H9 (cell line): ENCODE measurements at regions not wholly inside any gene's neighbourhood (a gene's known extent, or its start where the extent isn't known, plus 50 kb on each side); places are given as distances from the start of the nearest gene placed in this dataset.

Source experiments
- DNase-seq: peaks from one replicate; pipeline ENCODE4 v3.0.0-alpha.2; 2017
- H2AFZ ChIP-seq: one replicate; pipeline ENCODE4 v1.6.1; 2013; ENCODE audit warnings: mild to moderate bottlenecking, low read length, control low read depth, moderate library complexity
- H2AK5ac ChIP-seq: 2 replicates; pipeline ENCODE4 v1.6.1; 2013; ENCODE audit warnings: low read length, control low read depth, mixed read lengths; ENCODE audit not compliant: insufficient read length
- H2BK120ac ChIP-seq: one replicate; pipeline ENCODE4 v1.6.1; 2013; ENCODE audit warnings: low read depth, mild to moderate bottlenecking, low read length, control low read depth, inconsistent platforms; ENCODE audit not compliant: poor library complexity, severe bottlenecking
- H2BK12ac ChIP-seq: 2 replicates; pipeline ENCODE4 v1.6.1; 2013; ENCODE audit warnings: low read length, control low read depth, mixed read lengths, low read depth; ENCODE audit not compliant: insufficient read length
- H2BK15ac ChIP-seq: 2 replicates; pipeline ENCODE4 v1.6.1; 2013; ENCODE audit warnings: low read depth, low read length, control low read depth
- H2BK20ac ChIP-seq: one replicate; pipeline ENCODE4 v1.6.1; 2013; ENCODE audit warnings: low read depth, mild to moderate bottlenecking, low read length, control low read depth, inconsistent platforms; ENCODE audit not compliant: poor library complexity, severe bottlenecking
- H2BK5ac ChIP-seq: 2 replicates; pipeline ENCODE4 v1.6.1; 2013; ENCODE audit warnings: low read length, control low read depth, mixed read lengths; ENCODE audit not compliant: insufficient read length
- H3K14ac ChIP-seq: 2 replicates; pipeline ENCODE4 v1.6.1; 2013; ENCODE audit warnings: low read length, control low read depth; ENCODE audit not compliant: insufficient read depth
- H3K18ac ChIP-seq: 2 replicates; pipeline ENCODE4 v1.6.1; 2013; ENCODE audit warnings: low read depth, mild to moderate bottlenecking, mixed read lengths, low read length, control low read depth; ENCODE audit not compliant: insufficient read length
- H3K23ac ChIP-seq: 2 replicates; pipeline ENCODE4 v1.6.1; 2013; ENCODE audit warnings: low read length, control low read depth, mixed read lengths, low read depth; ENCODE audit not compliant: insufficient read length
- H3K23me2 ChIP-seq: 2 replicates; pipeline ENCODE4 v1.6.1; 2013; ENCODE audit warnings: low read depth, mild to moderate bottlenecking, mixed read lengths, low read length, control low read depth; ENCODE audit not compliant: insufficient read length, poor library complexity, severe bottlenecking
- H3K27ac ChIP-seq: 2 replicates; pipeline ENCODE4 v1.5.1; 2013; ENCODE audit warnings: low read length, control low read depth, mixed read lengths, low read depth; ENCODE audit not compliant: insufficient read length
- H3K27me3 ChIP-seq: 2 replicates; pipeline ENCODE4 v1.6.1; 2013; ENCODE audit warnings: low read length, control low read depth, inconsistent platforms; ENCODE audit not compliant: insufficient read depth
- H3K4ac ChIP-seq: 2 replicates; pipeline ENCODE4 v1.6.1; 2013; ENCODE audit warnings: low read depth, mild to moderate bottlenecking, control low read depth, inconsistent platforms, low read length, moderate library complexity
- H3K4me1 ChIP-seq: 2 replicates; pipeline ENCODE4 v1.6.1; 2013; ENCODE audit warnings: low read length, control low read depth, inconsistent platforms; ENCODE audit not compliant: insufficient read depth
- H3K4me2 ChIP-seq: 2 replicates; pipeline ENCODE4 v1.6.1; 2013; ENCODE audit warnings: low read length, control low read depth, mixed read lengths; ENCODE audit not compliant: insufficient read length, insufficient read depth
- H3K56ac ChIP-seq: 2 replicates; pipeline ENCODE4 v1.6.1; 2013; ENCODE audit warnings: low read depth, mild to moderate bottlenecking, mixed read lengths, low read length, control low read depth; ENCODE audit not compliant: insufficient read length
- H3K79me1 ChIP-seq: 2 replicates; pipeline ENCODE4 v1.6.1; 2013; ENCODE audit warnings: low read depth, mild to moderate bottlenecking, moderate library complexity, low read length, control low read depth, inconsistent platforms; ENCODE audit not compliant: insufficient read depth, poor library complexity, severe bottlenecking
- H3K79me2 ChIP-seq: 2 replicates; pipeline ENCODE4 v1.6.1; 2013; ENCODE audit warnings: low read length, control low read depth, inconsistent platforms; ENCODE audit not compliant: insufficient read depth
- H3K9ac ChIP-seq: 2 replicates; pipeline ENCODE4 v1.6.1; 2013; ENCODE audit warnings: low read length, control low read depth, mixed read lengths; ENCODE audit not compliant: insufficient read length; ENCODE audit errors: extremely low read depth
- H3K9me3 ChIP-seq: one replicate; pipeline ENCODE4 v1.6.1; 2013; ENCODE audit warnings: low read depth, low read length, inconsistent platforms; ENCODE audit not compliant: control insufficient read depth
- H3T11ph ChIP-seq: one replicate; pipeline ENCODE4 v1.6.1; 2013; ENCODE audit warnings: mild to moderate bottlenecking, low read length, control low read depth, inconsistent platforms
- H4K20me1 ChIP-seq: one replicate; pipeline ENCODE4 v1.6.1; 2013; ENCODE audit not compliant: control insufficient read depth, insufficient read length, insufficient read depth
- H4K5ac ChIP-seq: 2 replicates; pipeline ENCODE4 v1.6.1; 2013; ENCODE audit warnings: low read depth, mild to moderate bottlenecking, mixed read lengths, low read length, control low read depth; ENCODE audit not compliant: insufficient read length
- H4K8ac ChIP-seq: replicated peaks from 2 replicates; pipeline ENCODE4 v1.6.1; 2013; ENCODE audit warnings: low read length, control low read depth, mixed read lengths, low read depth; ENCODE audit not compliant: insufficient read length
- H4K91ac ChIP-seq: 2 replicates; pipeline ENCODE4 v1.6.1; 2013; ENCODE audit warnings: low read depth, mild to moderate bottlenecking, moderate library complexity, mixed read lengths, low read length, control low read depth; ENCODE audit not compliant: insufficient read length
- H3K27ac Mint-ChIP-seq, 3 experiments: 2 replicates in 2 of 3; 3 replicates in 1 of 3; pipeline ENCODE4 v1.8.0; 2020 to 2021; ENCODE audit warnings: mixed read lengths in 3 of 3, mild to moderate bottlenecking in 1 of 3, moderate library complexity in 1 of 3
- H3K27me3 Mint-ChIP-seq: 2 replicates; pipeline ENCODE4 v1.8.0; 2021; ENCODE audit warnings: low read depth, mild to moderate bottlenecking, moderate library complexity, mixed read lengths
- H3K36me3 Mint-ChIP-seq, 3 experiments: 2 replicates in 2 of 3; 3 replicates in 1 of 3; pipeline ENCODE4 v1.8.0; 2020 to 2021; ENCODE audit warnings: low read depth in 3 of 3, mixed read lengths in 3 of 3; ENCODE audit not compliant: insufficient read depth in 1 of 3
- H3K4me1 Mint-ChIP-seq, 2 experiments: 2 replicates each; pipeline ENCODE4 v1.8.0; 2020; ENCODE audit warnings: mixed read lengths in 2 of 2
- H3K4me3 Mint-ChIP-seq, 2 experiments: 2 replicates in 1 of 2; 3 replicates in 1 of 2; pipeline ENCODE4 v1.8.0; 2020 to 2021; ENCODE audit warnings: mild to moderate bottlenecking in 2 of 2, mixed read lengths in 2 of 2, moderate library complexity in 1 of 2
- H3K9me3 Mint-ChIP-seq, 2 experiments: 2 replicates in 1 of 2; 3 replicates in 1 of 2; pipeline ENCODE4 v1.8.0; 2020; ENCODE audit warnings: mild to moderate bottlenecking in 2 of 2, mixed read lengths in 2 of 2, moderate library complexity in 1 of 2
- WGBS: extraction: QIAGEN DNeasy Blood & Tissue Kit; methylation state at CpG from one replicate; pipeline ENCODE4 v1.1.7; 2013; ENCODE audit warnings: missing lambda C conversion rate, low lambda C conversion rate, mixed read lengths; ENCODE audit not compliant: insufficient read length; ENCODE audit errors: extremely low coverage; 5-methylcytosine and 5-hydroxymethylcytosine counted together
- TF ChIP-seq, protein P1 (sequence below): fragments of 200-600 bp; sonication (generic); conservative IDR thresholded peaks from 3 replicates; pipeline ENCODE4 v1.8.0; 2021; ENCODE audit warnings: antibody characterized with exemption, mild to moderate bottlenecking

DNA sequence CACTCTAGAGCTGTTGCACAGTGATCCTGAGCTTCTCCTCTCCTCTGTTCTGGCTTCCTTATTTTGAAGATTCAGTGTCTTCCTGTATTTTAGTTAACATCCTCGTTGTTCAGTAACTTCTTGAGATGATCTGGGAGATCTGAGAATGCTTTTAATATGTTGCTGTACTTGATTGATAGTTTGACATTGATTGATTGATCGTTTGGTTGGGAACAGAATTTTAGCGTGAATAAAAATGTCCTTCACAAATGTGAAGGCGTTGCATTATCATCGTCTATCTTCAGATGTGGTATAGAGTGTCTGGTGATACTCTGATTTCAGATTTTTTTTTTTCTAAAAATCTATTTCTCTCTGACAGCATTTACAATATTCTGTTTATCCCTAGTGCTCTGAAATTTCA is 80.1 kb upstream of the KLF12 start:
- no peak overlapping the region for H3K4me2 ChIP-seq
- H3K4me1 ChIP-seq: no peaks in the 10 kb centered on the region
- H3K18ac ChIP-seq: no peak overlapping the region
- no peak overlapping the region for H3K27ac Mint-ChIP-seq
- no peaks in the 10 kb centered on the region for H3K79me2 ChIP-seq
- H3K36me3 Mint-ChIP-seq: no peaks in the 10 kb centered on the region
- no peak overlapping the region for H2AFZ ChIP-seq
- WGBS: no CpG with 5 or more reads among the region's 5 CpGs
- H2BK5ac ChIP-seq: no peak overlapping the region
- no peaks in the 10 kb centered on the region for H3K27me3 Mint-ChIP-seq
- H4K5ac ChIP-seq: no peak overlapping the region
- no peaks in the 10 kb centered on the region for H3K23me2 ChIP-seq
- H3K4ac ChIP-seq: no peak overlapping the region
- H2BK15ac ChIP-seq: no peak overlapping the region
- no peaks in the 10 kb centered on the region for H3K79me1 ChIP-seq
- no peaks in the 10 kb centered on the region for H3K9me3 ChIP-seq
- no peak overlapping the region for H4K91ac ChIP-seq
- H3K14ac ChIP-seq: no peak overlapping the region
- no peaks in the 10 kb centered on the region for H3K27me3 ChIP-seq
- no peak for DNase-seq
- no peaks in the 10 kb centered on the region for H3K9me3 Mint-ChIP-seq
- H3K56ac ChIP-seq: no peak overlapping the region
- H3K27ac ChIP-seq: no peak overlapping the region
- H3T11ph ChIP-seq: no peak overlapping the region
- H3K4me3 Mint-ChIP-seq: no peak overlapping the region
- H2BK20ac ChIP-seq: no peak overlapping the region
- H2BK120ac ChIP-seq: no peak overlapping the region
- no peaks in the 10 kb centered on the region for H4K20me1 ChIP-seq
- TF ChIP-seq, protein P1, sequence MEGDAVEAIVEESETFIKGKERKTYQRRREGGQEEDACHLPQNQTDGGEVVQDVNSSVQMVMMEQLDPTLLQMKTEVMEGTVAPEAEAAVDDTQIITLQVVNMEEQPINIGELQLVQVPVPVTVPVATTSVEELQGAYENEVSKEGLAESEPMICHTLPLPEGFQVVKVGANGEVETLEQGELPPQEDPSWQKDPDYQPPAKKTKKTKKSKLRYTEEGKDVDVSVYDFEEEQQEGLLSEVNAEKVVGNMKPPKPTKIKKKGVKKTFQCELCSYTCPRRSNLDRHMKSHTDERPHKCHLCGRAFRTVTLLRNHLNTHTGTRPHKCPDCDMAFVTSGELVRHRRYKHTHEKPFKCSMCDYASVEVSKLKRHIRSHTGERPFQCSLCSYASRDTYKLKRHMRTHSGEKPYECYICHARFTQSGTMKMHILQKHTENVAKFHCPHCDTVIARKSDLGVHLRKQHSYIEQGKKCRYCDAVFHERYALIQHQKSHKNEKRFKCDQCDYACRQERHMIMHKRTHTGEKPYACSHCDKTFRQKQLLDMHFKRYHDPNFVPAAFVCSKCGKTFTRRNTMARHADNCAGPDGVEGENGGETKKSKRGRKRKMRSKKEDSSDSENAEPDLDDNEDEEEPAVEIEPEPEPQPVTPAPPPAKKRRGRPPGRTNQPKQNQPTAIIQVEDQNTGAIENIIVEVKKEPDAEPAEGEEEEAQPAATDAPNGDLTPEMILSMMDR: no peak
- H4K8ac ChIP-seq: no peak overlapping the region
- H2BK12ac ChIP-seq: no peak overlapping the region
- H2AK5ac ChIP-seq: no peak overlapping the region
- H3K4me1 Mint-ChIP-seq: no peaks in the 10 kb centered on the region
- H3K9ac ChIP-seq: no peak overlapping the region
- no peak overlapping the region for H3K23ac ChIP-seq
